Body of pancreas (tissue), 4 donors: ENCODE measurements at regions not wholly inside any gene's neighbourhood (a gene's known extent, or its start where the extent isn't known, plus 50 kb on each side); places are given as distances from the start of the nearest gene placed in this dataset.

ENCODE experiments used
- CTCF ChIP-seq, 7 experiments: fragments of 450-650 bp in 4 of 7; fragments of 200-600 bp in 3 of 7; sonication (generic) in 3 of 7; IDR thresholded peaks; one replicate each; pipeline ENCODE4 v1.5.1; 2016 to 2019; ENCODE audit warnings: antibody characterized with exemption in 7 of 7
- POLR2A ChIP-seq, 3 donors: fragments of 450-650 bp; IDR thresholded peaks; one replicate each; pipeline ENCODE4 v1.6.1; 2016; ENCODE audit warnings: antibody characterized with exemption in 3 of 3, mild to moderate bottlenecking in 2 of 3

GRCh38 chr1:223037845-223038244 is 105.2 kb downstream of the TLR5 start:
- TF ChIP-seq CTCF (IDR thresholded peaks at IDR 0.05), result no peak
- no peak for TF ChIP-seq POLR2A (IDR thresholded peaks at IDR 0.05)
